ENCODE measurements at regions not wholly inside any gene's neighbourhood (a gene's known extent, or its start where the extent isn't known, plus 50 kb on each side); places are given as distances from the start of the nearest gene placed in this dataset.

- Histone ChIP-seq H3K9me3 (replicated peaks in 1 of 2; ENCODE audit: control insufficient read depth in 1 of 2, insufficient read depth in 1 of 2, low read length in 2 of 2) (peaks cover 3 to 8% of the 10 kb centered on the region in 2 donors), H3K27me3 (ENCODE audit: control insufficient read depth in 2 of 2, insufficient read depth in 2 of 2, low read length in 2 of 2) (no peaks in the 10 kb centered on the region), H2AFZ (ENCODE audit: insufficient read depth, low read depth, low read length, poor library complexity, severe bottlenecking) (no peak overlapping the region), H3K9ac (ENCODE audit: insufficient read depth, low read length, poor library complexity, severe bottlenecking) (no peak overlapping the region), H3K4me3 (replicated peaks in 1 of 3; ENCODE audit: low read depth in 2 of 3, low read length in 3 of 3) (no peak overlapping the region), H4K20me1 (ENCODE audit: insufficient read depth, low read length) (no peaks in the 10 kb centered on the region), H3K4me2 (replicated peaks; ENCODE audit: extremely low read depth, low read length, poor library complexity, severe bottlenecking) (no peak overlapping the region), H3K4me1 (ENCODE audit: control insufficient read depth in 1 of 2, insufficient read depth in 2 of 2, low read length in 2 of 2) (no peaks in the 10 kb centered on the region), H3K27ac (ENCODE audit: low read depth in 1 of 2, low read length in 2 of 2) (no peak overlapping the region), H3K79me2 (ENCODE audit: insufficient read depth, low read length) (no peaks in the 10 kb centered on the region), H3K36me3 (replicated peaks in 1 of 2; ENCODE audit: control insufficient read depth in 1 of 2, insufficient read depth in 2 of 2, low read length in 2 of 2) (no peaks in the 10 kb centered on the region)
- intact Hi-C loops (cut with micrococcal nuclease) = no loop called here
- H3K4me1 Mint-ChIP-seq = no peaks in the 10 kb centered on the region
- DNase-seq = no peak
- H3K9me3 Mint-ChIP-seq = peaks cover 0 to 8% (median 3%) of the 10 kb centered on the region in 7 donors
- no peak overlapping the region for H3K27ac Mint-ChIP-seq
- no peak for TF ChIP-seq CTCF (IDR thresholded peaks at IDR 0.05)
- H3K36me3 Mint-ChIP-seq = no peaks in the 10 kb centered on the region
- 60% methylated on average over 1 of the region's 4 CpGs for WGBS (ENCODE audit: insufficient coverage)
- H3K4me3 Mint-ChIP-seq = no peak overlapping the region
- H3K27me3 Mint-ChIP-seq (ENCODE audit: low read depth in 3 of 3) = no peaks in the 10 kb centered on the region
Observed at GRCh38 chr4:187413564-187414358, 581.8 kb upstream of the ZFP42 start.

- Histone ChIP-seq H3K36me3 (replicated peaks in 1 of 2; ENCODE audit: control insufficient read depth in 1 of 2, insufficient read depth in 2 of 2, low read length in 2 of 2) (no peaks in the 10 kb centered on the region), H3K9ac (ENCODE audit: insufficient read depth, low read length, poor library complexity, severe bottlenecking) (no peak overlapping the region), H3K4me2 (replicated peaks; ENCODE audit: extremely low read depth, low read length, poor library complexity, severe bottlenecking) (no peak overlapping the region), H3K4me1 (ENCODE audit: control insufficient read depth in 1 of 2, insufficient read depth in 2 of 2, low read length in 2 of 2) (no peaks in the 10 kb centered on the region), H2AFZ (ENCODE audit: insufficient read depth, low read depth, low read length, poor library complexity, severe bottlenecking) (no peak overlapping the region), H3K27me3 (ENCODE audit: control insufficient read depth in 2 of 2, insufficient read depth in 2 of 2, low read length in 2 of 2) (no peaks in the 10 kb centered on the region), H3K9me3 (replicated peaks in 1 of 2; ENCODE audit: control insufficient read depth in 1 of 2, insufficient read depth in 1 of 2, low read length in 2 of 2) (peaks cover 9 to 12% of the 10 kb centered on the region in 2 donors), H3K27ac (ENCODE audit: low read depth in 1 of 2, low read length in 2 of 2) (no peak overlapping the region), H4K20me1 (ENCODE audit: insufficient read depth, low read length) (no peaks in the 10 kb centered on the region), H3K4me3 (replicated peaks in 1 of 3; ENCODE audit: low read depth in 2 of 3, low read length in 3 of 3) (no peak overlapping the region), H3K79me2 (ENCODE audit: insufficient read depth, low read length) (no peaks in the 10 kb centered on the region)
- no peaks in the 10 kb centered on the region for H3K4me1 Mint-ChIP-seq
- WGBS (ENCODE audit: insufficient coverage) = no CpG with 5 or more reads among the region's 2 CpGs
- H3K36me3 Mint-ChIP-seq = no peaks in the 10 kb centered on the region
- no peaks in the 10 kb centered on the region for H3K27me3 Mint-ChIP-seq (ENCODE audit: low read depth in 3 of 3)
- H3K4me3 Mint-ChIP-seq = no peak overlapping the region
- H3K27ac Mint-ChIP-seq = no peak overlapping the region
- no peak for TF ChIP-seq CTCF (IDR thresholded peaks at IDR 0.05)
- intact Hi-C loops (cut with micrococcal nuclease) = no loop called here
- H3K9me3 Mint-ChIP-seq = peaks cover 0 to 15% (median 7%) of the 10 kb centered on the region in 7 donors
- no peak for DNase-seq
Observed at GRCh38 chr4:187414716-187415115, 580.9 kb upstream of the ZFP42 start.
